GM18868 (cell line): ENCODE measurements at regions not wholly inside any gene's neighbourhood (a gene's known extent, or its start where the extent isn't known, plus 50 kb on each side); places are given as distances from the start of the nearest gene placed in this dataset.

Experiments
- ATAC-seq: cut with Tn5 transposase; IDR thresholded peaks from one replicate; pipeline ENCODE4 v1.9.1; 2021; ENCODE audit warnings: mild to moderate bottlenecking, moderate library complexity; ENCODE audit not compliant: unreplicated experiment

DNA sequence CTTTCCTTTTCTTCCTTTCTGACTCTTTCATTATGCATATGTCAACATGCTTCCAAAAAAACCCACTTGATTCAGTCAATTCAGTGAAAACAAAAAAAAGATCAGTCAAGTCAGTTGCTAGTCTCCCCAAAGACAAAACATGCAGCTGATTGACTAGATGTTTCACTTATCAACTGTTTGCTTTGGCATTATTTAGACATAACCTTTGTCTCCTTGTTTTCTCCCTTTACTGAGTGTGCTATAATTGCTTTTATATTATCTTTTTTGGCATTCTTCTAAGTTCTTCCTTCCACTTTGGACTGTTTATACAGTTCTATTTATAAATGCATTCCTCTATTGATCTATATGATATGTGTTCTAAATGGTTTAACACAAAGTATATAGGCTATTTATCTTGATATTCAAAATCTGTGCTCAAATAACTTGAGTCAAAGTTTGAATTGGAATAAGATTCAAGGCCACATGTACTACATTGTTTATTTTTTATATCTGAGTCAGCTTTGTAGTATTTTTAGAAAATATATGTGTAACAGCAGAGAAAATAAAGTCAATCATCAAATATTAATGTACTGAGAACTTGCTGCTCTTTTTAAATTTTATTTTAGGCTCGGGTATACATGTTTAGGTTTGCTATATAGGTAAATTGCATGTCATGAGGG is 260.5 kb downstream of the CENPW start:
- no peak for ATAC-seq

DNA sequence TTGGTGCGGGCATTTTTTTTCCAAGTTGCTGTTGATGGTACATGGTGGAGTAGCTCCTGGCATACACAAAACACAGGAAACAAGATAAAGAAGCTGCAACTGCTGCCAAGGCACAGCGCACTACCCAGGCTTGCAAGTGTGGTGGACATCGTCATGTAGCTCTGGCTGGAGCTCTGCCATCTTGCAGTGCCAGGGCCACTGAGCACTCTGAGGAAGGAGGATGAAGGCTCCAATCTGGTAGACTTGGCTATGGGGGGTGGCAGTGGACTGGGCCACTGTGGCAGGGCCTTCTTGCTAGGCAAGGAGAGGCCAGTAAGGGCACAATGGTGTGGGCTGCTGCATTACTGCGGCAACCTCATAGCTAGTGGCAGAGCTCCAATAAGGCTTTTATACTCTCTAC is 263.5 kb downstream of the CENPW start:
- no peak for ATAC-seq

DNA sequence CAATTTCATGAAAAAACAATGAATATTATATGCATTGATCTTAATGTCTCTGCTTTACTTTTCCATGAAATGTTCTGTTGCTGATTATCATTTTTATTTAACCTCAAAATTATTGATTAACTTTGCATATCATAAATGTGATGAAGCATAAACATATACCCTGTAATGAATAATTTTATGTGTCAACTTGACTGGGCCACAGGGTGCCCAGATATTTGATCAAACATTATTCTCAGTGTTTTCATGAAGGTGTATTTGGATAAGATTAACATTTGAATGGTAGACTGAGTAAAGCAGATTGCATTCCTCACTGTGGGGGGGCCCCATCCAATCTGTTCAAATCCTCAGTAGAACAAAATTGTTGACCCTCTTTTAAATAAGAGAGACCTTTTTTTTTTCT is 265.2 kb downstream of the CENPW start:
- ATAC-seq: no peak

DNA sequence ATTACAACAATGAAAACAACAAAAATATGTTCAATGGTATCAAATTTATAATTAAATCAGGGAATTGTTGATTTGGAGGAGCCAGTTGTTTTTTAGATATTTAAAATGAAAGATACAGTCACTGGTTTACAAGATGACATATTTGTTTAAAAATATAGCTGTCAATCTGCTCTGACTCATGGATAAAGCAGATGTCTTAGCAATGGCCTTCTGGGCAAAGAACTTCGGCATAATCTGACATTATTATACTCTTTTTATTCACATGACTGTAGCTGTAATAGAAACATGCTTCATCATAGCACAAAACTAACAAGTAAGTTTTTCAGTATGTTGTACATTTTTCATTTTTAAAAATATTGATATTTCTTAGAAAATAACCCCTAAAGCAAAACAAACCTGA is 267.4 kb downstream of the CENPW start:
- no peak for ATAC-seq

DNA sequence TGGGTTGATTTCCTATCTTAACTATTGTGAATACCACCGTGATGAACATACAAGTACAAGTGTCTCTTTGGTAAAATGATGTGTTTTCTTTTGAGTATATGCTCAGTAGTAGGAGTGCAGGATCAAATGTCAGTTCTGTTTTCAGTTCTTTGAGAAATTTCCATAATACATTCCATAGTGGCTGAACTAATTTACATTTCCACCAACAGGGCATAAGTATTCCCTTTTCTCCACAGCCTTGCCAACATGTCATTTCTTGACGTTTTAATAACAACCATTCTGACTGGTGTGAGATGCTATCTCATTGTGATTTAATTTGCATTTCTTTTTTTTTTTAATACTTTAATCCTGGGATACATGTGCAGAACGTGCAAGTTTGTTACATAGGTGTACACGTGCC is 268.8 kb downstream of the CENPW start:
- ATAC-seq: no peak

DNA sequence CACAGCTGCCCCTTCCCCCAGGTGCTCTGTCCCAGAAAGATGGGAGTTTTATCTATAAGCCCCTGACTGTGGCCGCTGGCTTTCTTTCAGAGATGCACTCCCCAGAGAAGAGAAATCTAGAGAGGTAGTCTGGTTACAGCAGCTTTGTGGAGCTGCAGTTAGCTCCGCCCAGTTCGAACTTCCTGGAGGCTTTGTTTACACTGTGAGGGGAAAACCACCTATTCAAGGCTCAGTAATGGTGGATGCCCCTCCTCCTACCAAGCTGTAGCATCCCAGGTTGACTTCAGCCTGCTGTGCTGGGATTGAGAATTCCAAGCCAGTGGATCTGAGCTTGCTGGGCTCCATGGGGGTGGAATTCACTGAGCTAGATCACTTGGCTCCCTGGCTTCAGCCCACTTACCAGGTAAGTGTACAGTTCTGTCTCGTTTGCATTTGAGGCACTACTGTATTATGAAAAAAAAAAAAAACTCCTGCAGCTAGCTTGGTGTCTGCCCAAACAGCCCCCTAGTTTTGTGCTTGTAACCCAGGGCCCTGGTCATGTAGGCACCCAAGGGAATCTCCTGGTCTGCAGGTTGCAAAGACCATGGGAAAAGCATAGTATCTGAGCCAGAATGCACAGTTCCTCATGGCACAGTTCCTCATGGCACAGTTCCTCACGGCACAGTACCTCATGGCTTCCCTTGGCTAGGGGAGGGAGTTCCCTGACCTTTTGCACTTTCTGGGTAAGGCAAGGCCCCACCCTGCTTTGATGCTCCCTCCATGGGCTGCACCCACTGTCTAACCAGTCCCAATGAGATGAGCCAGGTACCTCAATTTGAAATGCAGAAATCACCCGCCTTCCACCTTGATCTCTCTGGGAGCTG is 275.0 kb downstream of the CENPW start:
- ATAC-seq: peak; percentile 89

DNA sequence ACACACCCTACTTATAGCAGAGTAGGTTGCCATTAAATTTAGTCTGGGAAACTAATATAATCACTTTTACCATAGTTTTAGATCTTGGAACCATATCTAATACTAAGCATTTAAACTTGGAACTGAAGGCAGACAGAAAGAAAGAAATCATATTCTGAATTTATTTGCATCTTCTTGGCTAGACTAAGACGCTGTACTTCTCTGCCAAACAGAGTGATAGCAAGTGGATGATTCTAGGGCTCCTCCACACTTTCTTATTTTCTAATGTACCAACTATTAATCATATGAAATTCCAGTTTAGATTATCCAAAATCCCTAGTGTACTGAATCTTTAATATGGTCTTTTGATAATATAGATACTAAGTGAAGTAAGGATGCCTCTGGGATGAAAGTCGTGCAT is 277.0 kb downstream of the CENPW start:
- no peak for ATAC-seq

DNA sequence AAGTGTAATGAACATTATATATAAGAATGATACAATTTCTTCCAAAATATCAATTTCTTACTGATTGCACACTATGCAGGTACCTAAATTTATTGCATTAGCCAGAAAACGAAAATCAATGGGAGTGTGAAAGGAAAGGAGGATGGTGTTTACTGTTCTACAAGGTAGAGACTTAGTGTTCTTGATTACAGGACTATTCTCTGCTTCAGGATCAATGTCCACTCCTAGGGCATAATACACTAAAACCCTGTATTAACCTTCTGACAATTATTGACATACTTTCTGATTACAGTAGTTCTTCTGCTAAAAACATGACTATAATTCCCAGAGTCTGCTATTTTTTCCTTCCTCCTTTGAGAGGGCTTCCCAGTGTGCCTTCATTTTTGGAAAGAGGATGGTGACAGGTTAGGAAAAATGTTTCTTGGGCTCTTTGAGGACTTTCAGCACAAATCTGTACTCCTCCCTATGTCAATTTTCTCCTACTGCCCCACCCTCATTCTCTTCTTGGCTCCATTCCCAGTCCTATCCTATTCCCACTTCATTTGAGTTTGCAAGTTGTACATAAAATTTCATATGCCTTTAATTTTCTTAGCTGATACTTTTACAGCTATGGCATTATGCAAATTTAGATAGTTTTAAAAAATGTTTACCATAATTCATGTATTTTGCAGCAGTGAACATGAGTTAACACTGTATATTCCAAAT is 278.9 kb downstream of the CENPW start:
- no peak for ATAC-seq

DNA sequence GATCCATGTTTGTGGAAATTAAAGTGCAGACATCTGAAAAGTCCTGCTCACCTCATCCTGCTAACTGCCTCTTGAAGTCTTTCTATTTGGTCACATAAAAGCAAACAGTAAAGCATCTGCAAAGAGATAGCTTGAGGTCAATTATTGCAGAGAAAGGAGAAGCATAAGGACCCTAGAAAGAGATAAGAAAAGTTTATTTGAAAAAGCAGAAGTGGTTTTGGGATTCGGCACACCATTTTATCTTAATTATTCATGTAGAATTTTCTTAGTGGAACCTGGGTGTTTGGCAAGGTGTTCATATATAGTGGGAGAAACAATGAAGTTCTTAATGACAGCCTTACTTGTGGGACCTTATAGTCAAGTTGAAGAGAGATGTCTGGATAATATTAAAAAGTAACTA is 280.8 kb downstream of the CENPW start:
- no peak for ATAC-seq

DNA sequence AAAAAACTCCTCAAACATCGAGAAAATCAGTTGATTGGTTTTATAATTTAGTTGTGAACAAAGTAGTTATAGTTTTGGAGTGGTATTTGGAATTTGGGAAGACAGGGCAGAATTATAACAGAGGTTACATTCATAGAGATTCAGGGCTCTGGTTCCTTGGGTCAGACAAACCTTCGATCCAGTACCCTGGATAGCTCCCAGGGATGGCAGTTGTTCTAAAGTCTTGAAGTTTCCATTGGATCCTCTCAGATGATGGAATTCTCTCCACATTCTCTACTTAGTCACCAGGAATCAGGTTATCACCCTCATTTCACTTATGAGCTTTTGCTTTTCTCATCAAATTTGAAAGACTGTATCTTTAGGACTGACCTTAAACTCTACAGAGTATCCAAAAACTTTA is 285.1 kb downstream of the CENPW start:
- ATAC-seq: no peak

DNA sequence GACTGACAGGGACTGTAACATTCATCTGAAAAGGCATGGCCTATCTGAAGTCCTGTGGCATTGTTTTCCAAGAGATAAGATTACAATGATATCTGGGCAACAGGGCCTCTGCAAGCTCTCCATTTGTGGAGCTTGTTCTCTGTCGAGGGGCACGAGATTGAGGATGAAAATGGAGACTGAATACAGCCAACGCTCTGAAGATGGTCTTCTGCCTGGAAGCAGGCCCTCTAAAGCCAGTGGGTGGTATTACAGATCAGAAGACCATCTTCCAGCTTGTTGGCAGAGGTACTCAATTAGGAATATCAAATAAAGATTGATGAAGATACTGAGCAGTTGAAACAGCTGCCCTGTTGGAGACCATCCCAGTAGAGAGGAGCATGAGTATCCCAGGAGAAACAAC is 288.2 kb downstream of the CENPW start:
- peak; percentile 87 for ATAC-seq

DNA sequence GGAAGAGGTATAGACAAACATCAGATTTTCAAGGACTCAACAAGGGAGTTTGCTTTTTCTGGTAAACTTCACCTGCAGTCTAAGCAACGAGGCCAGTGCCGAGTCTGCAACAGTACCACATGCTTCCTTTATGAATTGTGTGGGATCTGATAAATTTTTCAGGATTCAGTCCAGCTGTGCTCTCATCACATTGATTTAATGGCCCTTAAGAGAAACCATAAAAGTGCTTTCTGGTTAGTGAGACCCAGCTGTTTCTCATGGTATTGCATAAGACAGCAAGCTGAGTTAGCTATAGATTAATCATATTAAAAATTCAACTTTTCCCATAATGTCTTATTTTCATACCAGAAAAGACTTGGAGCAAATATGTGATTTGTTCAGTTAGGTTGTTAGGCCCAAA is 291.4 kb downstream of the CENPW start:
- ATAC-seq: no peak

DNA sequence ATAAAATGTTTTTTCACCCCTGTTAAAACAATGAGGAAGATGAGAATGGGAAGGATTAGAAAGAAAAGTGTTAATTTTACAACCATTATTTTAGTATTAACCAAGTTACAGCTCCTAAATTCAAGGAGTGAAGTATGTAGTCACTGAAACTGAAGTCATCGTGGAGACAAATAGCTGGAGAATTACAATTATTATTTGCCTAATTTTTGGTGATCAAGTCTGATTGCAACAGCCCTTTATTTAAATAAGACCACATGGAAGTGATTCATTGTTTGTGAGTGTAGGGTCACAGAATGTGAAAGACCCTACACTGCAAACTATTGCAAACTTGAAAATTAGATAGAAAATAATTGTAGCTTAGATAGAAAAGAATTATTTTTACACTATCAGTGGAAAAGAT is 292.4 kb downstream of the CENPW start:
- ATAC-seq: no peak

DNA sequence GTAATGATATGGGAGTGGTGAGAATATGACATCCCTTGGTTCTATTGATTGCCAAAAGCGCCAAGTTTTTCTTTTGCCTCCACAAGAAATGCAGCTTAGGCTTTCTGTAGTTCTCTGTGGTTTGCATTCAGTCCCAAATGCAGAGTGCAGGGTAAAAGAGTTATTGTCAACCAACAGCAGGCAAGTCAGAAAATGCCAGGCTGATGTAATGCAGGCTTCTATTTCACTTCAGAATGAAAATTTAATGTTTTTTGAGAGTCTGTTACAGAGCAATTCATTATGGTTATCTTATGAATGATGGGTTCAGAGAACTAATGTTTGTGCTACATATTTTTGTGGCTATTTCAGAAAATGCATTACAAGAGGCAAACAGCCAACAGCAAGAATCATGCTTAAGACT is 293.5 kb downstream of the CENPW start:
- no peak for ATAC-seq

DNA sequence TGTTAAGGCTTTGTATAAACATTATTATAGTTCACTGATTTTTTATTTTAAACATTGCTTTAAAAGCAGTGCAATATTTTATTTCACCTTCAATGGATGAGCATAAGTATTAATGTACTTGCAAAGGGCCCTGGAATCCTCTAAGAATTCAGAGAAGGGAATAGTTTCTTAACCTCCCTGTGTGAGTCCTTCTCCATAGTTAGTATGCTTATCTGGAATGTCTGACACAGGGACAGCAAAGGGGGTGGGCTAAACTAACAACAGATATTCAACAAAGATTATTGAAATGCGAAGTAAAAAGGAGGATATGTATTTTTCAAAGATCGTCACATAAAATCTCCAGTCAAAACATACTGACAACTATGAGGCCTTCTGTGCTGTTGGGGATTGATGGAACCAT is 300.4 kb downstream of the CENPW start:
- no peak for ATAC-seq

DNA sequence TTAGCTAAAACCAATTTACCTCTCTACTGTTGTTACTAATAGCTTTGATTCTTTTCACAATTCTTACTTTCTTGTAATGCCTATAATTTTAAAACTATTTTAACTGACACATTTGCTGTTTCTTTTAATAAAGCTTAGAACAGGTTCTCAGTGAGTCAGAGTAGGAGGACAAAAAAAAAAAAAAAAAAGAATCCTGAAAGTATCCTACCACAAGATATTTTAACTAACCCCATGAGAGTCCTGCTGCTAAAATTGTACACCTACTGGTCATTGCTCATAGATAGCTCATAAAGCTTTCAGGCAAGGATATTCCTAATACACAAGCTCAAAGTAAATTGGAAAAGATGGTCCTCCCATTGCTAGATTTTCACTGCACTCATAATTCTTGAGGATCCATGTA is 301.0 kb downstream of the CENPW start:
- ATAC-seq: no peak

DNA sequence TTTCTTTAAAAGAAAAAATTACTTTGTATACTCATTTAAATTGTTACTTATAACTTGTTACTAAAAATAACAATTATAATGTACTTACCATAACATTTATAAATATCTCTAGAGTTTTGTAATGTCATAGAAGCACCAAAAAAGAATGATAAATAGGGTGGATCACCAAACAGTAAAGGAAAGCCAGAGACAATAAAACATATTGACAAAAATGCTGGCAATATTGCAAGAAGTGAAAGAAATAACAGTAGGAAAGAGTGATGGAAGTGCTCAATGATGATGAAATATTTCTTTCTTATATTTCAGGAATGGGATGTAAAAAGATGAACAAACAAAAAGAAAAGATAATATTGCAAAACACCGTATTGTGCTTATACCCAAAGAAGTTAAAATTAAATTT is 301.7 kb downstream of the CENPW start:
- no peak for ATAC-seq

DNA sequence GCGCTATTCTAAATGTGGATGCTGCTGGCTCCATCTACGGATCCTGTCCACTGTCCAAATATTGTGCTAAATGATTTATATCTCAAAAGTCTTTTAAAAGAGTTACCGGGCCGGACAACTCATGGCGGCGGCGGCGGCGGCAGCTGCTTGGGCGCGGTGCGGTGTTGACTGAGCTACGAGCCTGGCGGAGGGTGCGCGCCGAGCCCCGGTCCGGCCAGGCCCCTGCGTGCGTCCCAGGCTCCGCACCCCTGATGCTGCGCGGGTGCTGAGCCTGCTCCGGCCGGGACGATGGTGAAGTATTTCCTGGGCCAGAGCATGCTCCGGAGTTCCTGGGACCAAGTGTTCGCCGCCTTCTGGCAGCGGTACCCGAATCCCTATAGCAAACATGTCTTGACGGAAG is 303.4 kb downstream of the CENPW start:
- ATAC-seq: no peak

DNA sequence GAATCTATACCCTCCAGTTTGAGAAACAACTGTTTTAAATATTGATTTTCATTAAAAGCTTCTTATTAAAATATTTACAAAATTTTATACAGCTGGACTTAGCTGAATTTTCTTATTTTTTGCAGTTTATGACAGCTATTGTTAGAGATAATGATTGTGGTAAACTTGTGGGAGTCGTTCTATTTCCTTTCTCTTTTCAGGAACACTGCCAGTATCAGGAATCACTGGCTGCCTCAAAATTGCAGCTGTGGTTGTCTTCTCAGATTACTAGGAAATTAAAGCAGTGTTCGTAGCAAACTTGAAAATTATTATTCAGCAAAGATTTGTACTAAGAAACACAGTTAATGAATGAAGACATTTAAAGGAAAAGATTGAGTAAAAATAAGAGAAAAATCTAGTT is 311.0 kb downstream of the CENPW start:
- no peak for ATAC-seq

DNA sequence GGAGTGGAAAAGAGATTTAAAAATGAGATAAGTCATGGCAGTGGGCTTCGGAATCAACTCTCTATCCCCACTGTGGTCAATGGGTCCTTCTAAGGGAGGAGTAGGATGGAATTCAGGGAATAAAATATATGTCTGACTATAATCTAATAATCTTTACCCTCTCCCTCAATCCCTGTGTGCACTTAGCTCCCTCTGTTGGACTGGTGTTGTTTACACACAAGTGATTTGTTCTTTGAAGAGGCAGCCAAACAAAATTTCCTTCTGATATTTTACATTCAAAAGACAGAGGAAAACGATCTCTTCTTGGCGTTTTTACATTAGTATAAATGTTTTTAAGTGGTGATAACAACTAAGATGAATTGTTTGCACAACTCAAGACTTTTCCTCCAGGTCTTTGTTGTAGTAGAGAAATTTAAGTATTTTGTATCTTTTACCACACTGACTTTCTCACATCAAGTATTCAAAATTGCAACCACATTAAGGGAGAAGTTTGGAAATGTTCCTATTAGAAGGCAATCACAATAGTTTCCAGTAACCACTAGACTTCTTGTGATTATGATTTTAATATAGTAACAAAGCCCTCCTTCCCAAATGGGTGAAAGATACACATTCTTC is 317.8 kb downstream of the CENPW start:
- peak; percentile 48 for ATAC-seq

DNA sequence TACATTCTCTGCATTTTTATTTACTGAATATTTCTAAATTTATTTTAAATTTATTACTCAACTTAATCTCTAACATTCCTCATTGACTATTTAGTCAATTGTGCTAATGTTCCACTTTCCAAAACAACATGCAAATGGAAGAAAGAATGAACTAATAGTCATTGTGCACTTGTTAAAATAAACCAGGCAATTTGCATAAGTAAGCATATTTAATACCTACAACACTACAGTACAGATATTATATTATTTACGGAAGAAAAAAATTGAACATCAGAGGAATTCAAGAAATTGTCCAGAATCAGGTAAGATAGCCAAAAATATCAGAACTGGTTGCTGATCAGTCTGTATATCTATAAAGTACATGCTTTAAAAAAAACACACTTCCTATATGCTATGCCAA is 320.5 kb downstream of the CENPW start:
- ATAC-seq: no peak

DNA sequence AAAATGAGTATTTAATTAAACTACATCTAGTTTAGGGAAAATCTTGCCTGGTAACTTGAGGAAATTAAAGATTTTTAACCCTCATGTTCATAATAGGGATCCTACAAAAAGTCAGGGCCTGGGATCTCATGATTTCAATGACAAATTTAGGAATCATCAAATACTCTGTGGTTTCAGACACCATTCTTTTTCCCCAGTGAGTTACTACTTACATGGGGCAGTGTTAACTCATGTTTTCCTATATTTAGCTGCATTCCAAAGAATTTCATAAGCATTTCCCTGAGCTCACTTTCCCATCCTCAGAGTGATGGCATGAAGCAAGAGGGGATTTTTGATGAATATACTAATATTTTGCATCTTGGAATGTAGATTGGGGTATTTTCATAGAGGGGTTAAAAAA is 321.7 kb downstream of the CENPW start:
- no peak for ATAC-seq
